GM21528 (cell line): ENCODE measurements at regions not wholly inside any gene's neighbourhood (a gene's known extent, or its start where the extent isn't known, plus 50 kb on each side); places are given as distances from the start of the nearest gene placed in this dataset.
"Not testable (repeated sequence)": the region's sequence is repeated elsewhere in the genome, so short reads cannot be mapped to it uniquely, and the experiment has no call there.

ENCODE experiments used
- ATAC-seq: cut with Tn5 transposase; IDR thresholded peaks from one replicate; pipeline ENCODE4 v1.9.1; 2021; ENCODE audit warnings: mild to moderate bottlenecking, moderate library complexity; ENCODE audit not compliant: unreplicated experiment, low FRiP score

GRCh38 chr1:109857702-109858101 lies 52.9 kb upstream of the CSF1 start:
- ATAC-seq: not testable (repeated sequence)

- ATAC-seq: not testable (repeated sequence)
Observed at GRCh38 chr1:109855986-109856385, 54.7 kb upstream of the CSF1 start.

- ATAC-seq: not testable (repeated sequence)
Observed at GRCh38 chr1:109853972-109854371, 56.7 kb upstream of the CSF1 start.

GRCh38 chr1:109852221-109853015 lies 58.2 kb upstream of the CSF1 start:
- ATAC-seq: not testable (repeated sequence)

- no peak for ATAC-seq
Observed at GRCh38 chr1:109850827-109851226, 59.8 kb upstream of the CSF1 start.

GRCh38 chr1:109850194-109850593 lies 60.5 kb upstream of the CSF1 start:
- no peak for ATAC-seq

GRCh38 chr1:109849655-109850054 lies 61.0 kb upstream of the CSF1 start:
- no peak for ATAC-seq

- ATAC-seq: no peak
Observed at GRCh38 chr1:109847251-109847650, 63.4 kb upstream of the CSF1 start.

GRCh38 chr1:109846846-109847245 lies 63.8 kb upstream of the CSF1 start:
- no peak for ATAC-seq

GRCh38 chr1:109846162-109846561 lies 64.5 kb upstream of the CSF1 start:
- ATAC-seq: no peak

GRCh38 chr1:109845658-109846057 lies 65.0 kb upstream of the CSF1 start:
- no peak for ATAC-seq

- ATAC-seq: no peak
Observed at GRCh38 chr1:109844609-109845008, 66.0 kb upstream of the CSF1 start.

- no peak for ATAC-seq
Observed at GRCh38 chr1:109840011-109840629, 70.5 kb upstream of the CSF1 start.

- not testable (repeated sequence) for ATAC-seq
Observed at GRCh38 chr1:109839276-109839675, 71.4 kb upstream of the CSF1 start.

GRCh38 chr1:109838838-109839240 lies 71.8 kb upstream of the CSF1 start:
- no peak for ATAC-seq

- ATAC-seq: no peak
Observed at GRCh38 chr1:109837852-109838570, 72.6 kb upstream of the CSF1 start.

- not testable (repeated sequence) for ATAC-seq
Observed at GRCh38 chr1:109835645-109836044, 71.9 kb upstream of the EPS8L3 start.

GRCh38 chr1:109834951-109835350 lies 71.2 kb upstream of the EPS8L3 start:
- ATAC-seq: no peak

- no peak for ATAC-seq
Observed at GRCh38 chr1:109832945-109833344, 69.2 kb upstream of the EPS8L3 start.

- ATAC-seq: no peak
Observed at GRCh38 chr1:109828756-109829505, 65.2 kb upstream of the EPS8L3 start.

GRCh38 chr1:109827986-109828385 lies 64.3 kb upstream of the EPS8L3 start:
- no peak for ATAC-seq
